Testis (tissue), 2 donors: ENCODE measurements at regions not wholly inside any gene's neighbourhood (a gene's known extent, or its start where the extent isn't known, plus 50 kb on each side); places are given as distances from the start of the nearest gene placed in this dataset.

ENCODE experiments used
- CTCF ChIP-seq, 3 experiments: fragments of 450-650 bp in 2 of 3; fragments of 200-600 bp in 1 of 3; sonication (generic) in 1 of 3; IDR thresholded peaks; one replicate each; pipeline ENCODE4 v1.5.1; 2016 to 2019; ENCODE audit warnings: antibody characterized with exemption in 3 of 3, mild to moderate bottlenecking in 2 of 3, moderate library complexity in 1 of 3
- POLR2A ChIP-seq: fragments of 450-650 bp; IDR thresholded peaks from one replicate; pipeline ENCODE4 v1.6.1; 2017; ENCODE audit warnings: antibody characterized with exemption, mild to moderate bottlenecking, moderate library complexity

GRCh38 chr22:49104434-49104833 is 723.2 kb downstream of the BRD1 start:
- TF ChIP-seq POLR2A (no peak), CTCF (IDR thresholded peaks at IDR 0.05) (no peak)
